ENCODE measurements at regions not wholly inside any gene's neighbourhood (a gene's known extent, or its start where the extent isn't known, plus 50 kb on each side); places are given as distances from the start of the nearest gene placed in this dataset.
A peak's percentile ranks its signal among the peaks of the same experiment; 100 is the strongest.

DNA sequence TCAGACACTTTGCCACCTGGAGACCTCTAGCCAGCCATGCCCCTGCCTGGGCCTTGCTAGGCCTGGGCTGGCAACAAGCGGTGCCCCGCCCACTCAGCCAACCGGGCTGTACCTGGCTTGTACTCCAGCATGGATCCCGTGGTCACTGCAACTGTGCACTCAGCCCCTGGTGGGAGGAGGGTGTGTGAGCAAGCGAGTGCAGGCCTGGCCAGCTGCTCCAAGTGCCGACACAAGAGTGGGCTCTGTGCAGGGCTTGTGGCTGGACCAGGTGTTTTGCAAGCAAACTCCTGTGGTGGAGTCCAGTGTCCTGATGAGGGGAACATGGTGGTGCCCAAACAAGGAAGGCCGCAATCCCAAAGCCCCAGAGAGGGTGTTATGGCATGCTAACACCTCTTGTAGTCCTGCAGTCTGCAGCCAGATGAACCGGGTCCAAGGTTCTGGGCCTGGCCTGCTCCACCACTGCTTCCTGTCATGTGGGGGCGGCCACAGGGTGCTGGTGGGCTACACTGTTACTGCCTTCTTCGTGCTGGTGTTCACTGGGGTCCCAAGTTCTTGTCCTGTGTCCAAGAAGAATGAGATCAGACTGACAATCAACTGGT, 60.1 kb upstream of the CD28 start:
- 88% methylated on average over 8 of the region's 10 CpGs for WGBS (ENCODE audit: missing lambda C conversion rate)

DNA sequence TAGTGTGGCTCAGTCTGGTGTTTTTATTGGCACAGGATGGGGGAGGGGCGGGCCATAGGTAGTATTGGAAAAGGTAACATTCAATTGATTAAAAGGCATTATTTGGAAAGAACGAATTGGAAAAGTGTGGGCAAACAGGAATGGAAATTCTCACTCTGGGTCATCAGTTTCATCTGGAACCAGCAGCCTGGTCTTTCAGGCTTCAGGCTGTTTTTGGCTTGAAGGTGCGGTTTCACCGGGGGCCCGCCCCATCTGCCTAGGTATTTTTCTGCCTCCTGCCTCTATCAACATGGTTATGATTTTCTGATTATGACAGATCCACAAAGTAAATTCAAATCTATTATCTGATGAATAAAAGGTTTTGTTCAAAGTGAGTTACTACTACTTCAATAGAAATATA, 59.5 kb upstream of the CD28 start:
- ATAC-seq (no peak), DNase-seq (ENCODE audit: low read depth in 1 of 2, low spot score in 1 of 2) (no peak), FAIRE-seq (no peak)
- WGBS (ENCODE audit: missing lambda C conversion rate): 74% methylated on average over 5 of the region's 5 CpGs
- TF ChIP-seq POLR2A (IDR thresholded peaks at IDR 0.05; ENCODE audit: low read length) (no peak), EP300 (IDR thresholded peaks at IDR 0.05) (no peak), ZNF302 (CRISPR knock-in tag; IDR thresholded peaks at IDR 0.05) (no peak), CBX2 (IDR thresholded peaks at IDR 0.05; ENCODE audit: borderline replicate concordance, low read depth) (no peak), RCOR1 (IDR thresholded peaks at IDR 0.05; ENCODE audit: low read depth, low read length) (no peak), MAZ (IDR thresholded peaks at IDR 0.05; ENCODE audit: borderline replicate concordance, low read depth, low read length) (no peak), PHF8 (IDR thresholded peaks at IDR 0.05; ENCODE audit: borderline replicate concordance, low read depth) (no peak), MAFK (IDR thresholded peaks at IDR 0.05; ENCODE audit: partially characterized antibody) (no peak), RNF2 (IDR thresholded peaks at IDR 0.05; ENCODE audit: borderline replicate concordance, low read depth) (no peak), FOSL2 (IDR thresholded peaks at IDR 0.05) (no peak), FOSL2 (CRISPR knock-in tag; IDR thresholded peaks at IDR 0.05) (no peak), EHF (CRISPR knock-in tag; IDR thresholded peaks at IDR 0.05) (no peak), CBX8 (IDR thresholded peaks at IDR 0.05) (no peak), HOXB5 (CRISPR knock-in tag; IDR thresholded peaks at IDR 0.05) (no peak), HDAC2 (IDR thresholded peaks at IDR 0.05) (no peak)
- TF ChIP-seq, protein P1, sequence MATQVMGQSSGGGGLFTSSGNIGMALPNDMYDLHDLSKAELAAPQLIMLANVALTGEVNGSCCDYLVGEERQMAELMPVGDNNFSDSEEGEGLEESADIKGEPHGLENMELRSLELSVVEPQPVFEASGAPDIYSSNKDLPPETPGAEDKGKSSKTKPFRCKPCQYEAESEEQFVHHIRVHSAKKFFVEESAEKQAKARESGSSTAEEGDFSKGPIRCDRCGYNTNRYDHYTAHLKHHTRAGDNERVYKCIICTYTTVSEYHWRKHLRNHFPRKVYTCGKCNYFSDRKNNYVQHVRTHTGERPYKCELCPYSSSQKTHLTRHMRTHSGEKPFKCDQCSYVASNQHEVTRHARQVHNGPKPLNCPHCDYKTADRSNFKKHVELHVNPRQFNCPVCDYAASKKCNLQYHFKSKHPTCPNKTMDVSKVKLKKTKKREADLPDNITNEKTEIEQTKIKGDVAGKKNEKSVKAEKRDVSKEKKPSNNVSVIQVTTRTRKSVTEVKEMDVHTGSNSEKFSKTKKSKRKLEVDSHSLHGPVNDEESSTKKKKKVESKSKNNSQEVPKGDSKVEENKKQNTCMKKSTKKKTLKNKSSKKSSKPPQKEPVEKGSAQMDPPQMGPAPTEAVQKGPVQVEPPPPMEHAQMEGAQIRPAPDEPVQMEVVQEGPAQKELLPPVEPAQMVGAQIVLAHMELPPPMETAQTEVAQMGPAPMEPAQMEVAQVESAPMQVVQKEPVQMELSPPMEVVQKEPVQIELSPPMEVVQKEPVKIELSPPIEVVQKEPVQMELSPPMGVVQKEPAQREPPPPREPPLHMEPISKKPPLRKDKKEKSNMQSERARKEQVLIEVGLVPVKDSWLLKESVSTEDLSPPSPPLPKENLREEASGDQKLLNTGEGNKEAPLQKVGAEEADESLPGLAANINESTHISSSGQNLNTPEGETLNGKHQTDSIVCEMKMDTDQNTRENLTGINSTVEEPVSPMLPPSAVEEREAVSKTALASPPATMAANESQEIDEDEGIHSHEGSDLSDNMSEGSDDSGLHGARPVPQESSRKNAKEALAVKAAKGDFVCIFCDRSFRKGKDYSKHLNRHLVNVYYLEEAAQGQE (IDR thresholded peaks at IDR 0.05): no peak
- TF ChIP-seq, protein P2, sequence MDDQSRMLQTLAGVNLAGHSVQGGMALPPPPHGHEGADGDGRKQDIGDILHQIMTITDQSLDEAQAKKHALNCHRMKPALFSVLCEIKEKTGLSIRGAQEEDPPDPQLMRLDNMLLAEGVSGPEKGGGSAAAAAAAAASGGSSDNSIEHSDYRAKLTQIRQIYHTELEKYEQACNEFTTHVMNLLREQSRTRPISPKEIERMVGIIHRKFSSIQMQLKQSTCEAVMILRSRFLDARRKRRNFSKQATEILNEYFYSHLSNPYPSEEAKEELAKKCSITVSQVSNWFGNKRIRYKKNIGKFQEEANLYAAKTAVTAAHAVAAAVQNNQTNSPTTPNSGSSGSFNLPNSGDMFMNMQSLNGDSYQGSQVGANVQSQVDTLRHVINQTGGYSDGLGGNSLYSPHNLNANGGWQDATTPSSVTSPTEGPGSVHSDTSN (IDR thresholded peaks at IDR 0.05): no peak
- Histone ChIP-seq H3K4me3 (no peak overlapping the region), H3K27ac (peak overlapping the region; percentile 68 to 71; a peak in 4 of 6 replicates), H3K4me2 (no peak overlapping the region), H3K9me3 (no peaks in the 10 kb centered on the region), H3K4me1 (peaks cover 51% of the 10 kb centered on the region)
- POLR2A ChIA-PET: no interaction called here
- CTCF ChIA-PET: no interaction called here

More for the DNA sequence above, 60.1 kb upstream of the CD28 start:
- ATAC-seq (peak in 1 of 2 experiments; percentile 31; a peak in 2 of 6 replicates), FAIRE-seq (no peak), DNase-seq (ENCODE audit: low read depth in 1 of 2, low spot score in 1 of 2) (no peak)
- H3K4me1 ChIP-seq: peaks cover 47% of the 10 kb centered on the region
- H3K4me3 ChIP-seq: no peak overlapping the region
- ChIA-PET CTCF (no interaction called here), POLR2A (no interaction called here)
- H3K9me3 ChIP-seq: no peaks in the 10 kb centered on the region
- TF ChIP-seq, protein P1 (IDR thresholded peaks at IDR 0.05): no peak
- TF ChIP-seq CHD4 (IDR thresholded peaks at IDR 0.05; ENCODE audit: borderline replicate concordance) (no peak), NPAS2 (CRISPR knock-in tag; IDR thresholded peaks at IDR 0.05; ENCODE audit: borderline replicate concordance) (no peak), FOSL2 (IDR thresholded peaks at IDR 0.05) (no peak), FOSL2 (CRISPR knock-in tag; IDR thresholded peaks at IDR 0.05) (no peak), EHF (CRISPR knock-in tag; IDR thresholded peaks at IDR 0.05) (no peak), HOXB13 (CRISPR knock-in tag; IDR thresholded peaks at IDR 0.05; ENCODE audit: low read depth) (no peak), SMC3 (IDR thresholded peaks at IDR 0.05) (no peak), RARB (CRISPR knock-in tag; IDR thresholded peaks at IDR 0.05) (no peak), RNF2 (IDR thresholded peaks at IDR 0.05; ENCODE audit: borderline replicate concordance, low read depth) (no peak)
- TF ChIP-seq, protein P3, sequence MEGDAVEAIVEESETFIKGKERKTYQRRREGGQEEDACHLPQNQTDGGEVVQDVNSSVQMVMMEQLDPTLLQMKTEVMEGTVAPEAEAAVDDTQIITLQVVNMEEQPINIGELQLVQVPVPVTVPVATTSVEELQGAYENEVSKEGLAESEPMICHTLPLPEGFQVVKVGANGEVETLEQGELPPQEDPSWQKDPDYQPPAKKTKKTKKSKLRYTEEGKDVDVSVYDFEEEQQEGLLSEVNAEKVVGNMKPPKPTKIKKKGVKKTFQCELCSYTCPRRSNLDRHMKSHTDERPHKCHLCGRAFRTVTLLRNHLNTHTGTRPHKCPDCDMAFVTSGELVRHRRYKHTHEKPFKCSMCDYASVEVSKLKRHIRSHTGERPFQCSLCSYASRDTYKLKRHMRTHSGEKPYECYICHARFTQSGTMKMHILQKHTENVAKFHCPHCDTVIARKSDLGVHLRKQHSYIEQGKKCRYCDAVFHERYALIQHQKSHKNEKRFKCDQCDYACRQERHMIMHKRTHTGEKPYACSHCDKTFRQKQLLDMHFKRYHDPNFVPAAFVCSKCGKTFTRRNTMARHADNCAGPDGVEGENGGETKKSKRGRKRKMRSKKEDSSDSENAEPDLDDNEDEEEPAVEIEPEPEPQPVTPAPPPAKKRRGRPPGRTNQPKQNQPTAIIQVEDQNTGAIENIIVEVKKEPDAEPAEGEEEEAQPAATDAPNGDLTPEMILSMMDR (IDR thresholded peaks at IDR 0.05): no peak
- H3K27ac ChIP-seq: peak overlapping the region; percentile 7 to 71; a peak in 4 of 6 replicates
- H3K4me2 ChIP-seq: no peak overlapping the region

Data from A549 (cell line).